GM06990 (cell line): ENCODE measurements at regions not wholly inside any gene's neighbourhood (a gene's known extent, or its start where the extent isn't known, plus 50 kb on each side); places are given as distances from the start of the nearest gene placed in this dataset.

Source experiments
- DNase-seq: peaks from one replicate; pipeline ENCODE4 v3.0.0-alpha.2; 2011; ENCODE audit not compliant: insufficient read length; ENCODE audit errors: extremely low read depth
- H3K27me3 ChIP-seq: replicated peaks from 2 replicates; pipeline ENCODE4 v1.6.0; 2011; ENCODE audit warnings: low read length; ENCODE audit not compliant: control insufficient read depth, insufficient read depth
- H3K36me3 ChIP-seq: 2 replicates; pipeline ENCODE4 v1.5.1; 2011; ENCODE audit warnings: low read length; ENCODE audit not compliant: control insufficient read depth, insufficient read depth
- H3K4me3 ChIP-seq: replicated peaks from 2 replicates; pipeline ENCODE4 v1.5.1; 2011; ENCODE audit warnings: low read depth, mild to moderate bottlenecking, control low read depth, low read length
- CTCF ChIP-seq: IDR thresholded peaks from 2 replicates; pipeline ENCODE4 v1.5.1; 2011; ENCODE audit warnings: low read length, control low read depth, mild to moderate bottlenecking, inconsistent platforms; ENCODE audit not compliant: insufficient read depth, poor library complexity, severe bottlenecking

GRCh38 chr1:4962836-4963235 is 308.4 kb downstream of the AJAP1 start:
- Histone ChIP-seq H3K4me3 (no peak overlapping the region), H3K36me3 (no peaks in the 10 kb centered on the region), H3K27me3 (no peaks in the 10 kb centered on the region)
- TF ChIP-seq CTCF, result no peak
- no peak for DNase-seq

GRCh38 chr1:4961935-4962645 is 307.7 kb downstream of the AJAP1 start:
- Histone ChIP-seq H3K36me3 (no peaks in the 10 kb centered on the region), H3K27me3 (no peaks in the 10 kb centered on the region), H3K4me3 (no peak overlapping the region)
- no peak for TF ChIP-seq CTCF
- no peak for DNase-seq

DNA sequence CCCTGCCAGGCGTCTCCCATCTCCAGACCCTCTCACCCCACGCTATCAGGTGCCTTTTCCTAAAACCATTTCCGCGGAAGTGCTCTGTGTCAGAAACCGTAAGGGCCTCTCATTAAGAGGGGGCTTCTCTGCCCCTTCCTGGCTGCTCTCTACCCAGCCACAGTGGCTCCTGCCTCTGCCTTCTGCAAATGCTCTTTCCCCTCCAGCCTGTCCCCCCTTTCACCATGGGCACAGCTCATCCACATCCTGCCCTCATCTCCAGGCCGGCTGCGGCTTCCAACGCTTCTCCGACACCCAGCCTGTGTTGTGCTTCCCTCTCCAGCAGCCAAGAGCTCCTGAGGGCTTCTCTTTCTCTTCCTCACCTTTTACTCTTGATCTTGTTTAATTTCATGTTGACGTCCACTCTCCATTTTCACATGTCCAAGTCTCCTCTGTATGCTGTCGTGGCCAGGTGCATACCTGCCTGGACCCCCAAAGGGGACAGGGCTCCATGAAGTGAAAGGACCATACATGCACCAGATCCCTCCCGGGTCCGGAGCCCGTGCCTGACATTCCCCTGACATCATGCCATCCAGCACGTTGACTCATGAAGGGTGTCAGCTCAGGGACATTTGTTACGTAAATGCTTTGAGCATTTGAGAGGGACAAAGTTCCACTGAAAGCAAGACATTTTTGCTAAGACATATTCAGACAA is 306.5 kb downstream of the AJAP1 start:
- Histone ChIP-seq H3K27me3 (no peaks in the 10 kb centered on the region), H3K4me3 (no peak overlapping the region), H3K36me3 (no peaks in the 10 kb centered on the region)
- DNase-seq, result no peak
- TF ChIP-seq CTCF, result no peak

DNA sequence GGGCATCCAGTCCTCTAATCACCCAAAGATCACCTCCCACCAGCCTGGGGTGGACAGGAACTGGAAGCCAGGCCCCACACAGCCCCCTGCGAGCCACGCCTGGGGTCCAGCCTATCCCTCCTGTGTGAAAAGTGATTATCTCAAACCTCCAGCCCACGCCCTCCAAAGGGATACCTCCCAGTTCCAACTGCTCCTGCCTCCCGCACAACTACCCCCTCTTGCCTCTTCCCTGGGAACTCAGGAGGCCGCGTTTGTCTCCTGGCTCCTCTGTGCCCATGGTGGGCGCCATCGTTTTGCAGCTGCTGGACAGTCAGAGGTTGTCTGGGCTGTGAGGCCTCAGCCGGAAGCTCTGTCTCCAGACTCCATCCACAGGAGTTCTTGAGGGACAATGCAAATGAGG is 305.9 kb downstream of the AJAP1 start:
- Histone ChIP-seq H3K27me3 (no peaks in the 10 kb centered on the region), H3K4me3 (no peak overlapping the region), H3K36me3 (no peaks in the 10 kb centered on the region)
- no peak for TF ChIP-seq CTCF
- no peak for DNase-seq

GRCh38 chr1:4959216-4959615 is 304.8 kb downstream of the AJAP1 start:
- Histone ChIP-seq H3K36me3 (no peaks in the 10 kb centered on the region), H3K4me3 (no peak overlapping the region), H3K27me3 (no peaks in the 10 kb centered on the region)
- TF ChIP-seq CTCF, result no peak
- DNase-seq, result no peak
